ENCODE measurements at regions not wholly inside any gene's neighbourhood (a gene's known extent, or its start where the extent isn't known, plus 50 kb on each side); places are given as distances from the start of the nearest gene placed in this dataset.

- Mint-ChIP-seq H3K27ac (no peak overlapping the region), H3K27me3 (peaks cover 9% of the 10 kb centered on the region), H3K4me1 (ENCODE audit: unreplicated experiment) (peaks cover 25% of the 10 kb centered on the region), H3K36me3 (no peaks in the 10 kb centered on the region), H3K9me3 (no peaks in the 10 kb centered on the region), H3K4me3 (no peak overlapping the region)
- no peak for TF ChIP-seq CTCF (conservative IDR thresholded peaks at IDR 0.05)
- DNase-seq (ENCODE audit: extremely low spot score, unreplicated experiment) = no peak
These were observed 90.4 kb upstream of the COL5A1 start for GRCh38 chr9:134551176-134551575.

DNA sequence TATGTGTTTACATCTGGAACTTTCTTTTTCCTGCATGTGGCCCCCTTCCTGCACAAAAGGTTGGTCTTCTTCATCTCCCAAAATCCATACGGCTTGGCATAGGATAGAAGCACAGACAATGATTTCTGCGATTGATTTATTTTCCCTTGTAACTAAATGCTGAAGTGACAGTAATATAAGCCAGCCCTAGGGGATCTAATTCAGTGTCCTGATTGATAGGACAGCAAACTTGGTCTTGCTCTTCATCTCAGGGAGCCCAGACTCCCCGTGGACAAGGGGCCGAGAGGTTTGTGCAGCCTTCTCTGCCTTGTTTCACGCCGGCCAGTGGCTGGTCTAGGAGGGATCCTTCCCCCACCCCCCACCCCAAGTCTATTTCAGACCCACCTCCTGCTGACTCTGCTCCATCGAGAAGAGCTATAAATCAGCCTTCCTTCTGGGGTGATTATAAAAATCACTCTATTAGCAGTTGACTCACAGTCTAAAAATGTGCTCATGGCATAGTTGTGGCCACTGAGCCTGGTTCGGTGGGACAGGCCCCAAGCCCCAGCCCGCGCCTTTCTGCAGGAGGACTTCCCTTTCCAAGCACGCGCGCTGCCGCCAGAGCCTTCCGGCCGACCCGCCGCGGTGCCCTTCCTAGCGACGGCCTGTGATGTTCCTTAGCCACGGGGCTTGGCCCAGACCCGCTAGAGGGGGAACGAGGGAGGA lies 89.8 kb upstream of the COL5A1 start:
- H3K9me3 Mint-ChIP-seq = no peaks in the 10 kb centered on the region
- H3K27ac Mint-ChIP-seq = no peak overlapping the region
- DNase-seq (ENCODE audit: extremely low spot score, unreplicated experiment) = no peak
- TF ChIP-seq CTCF (conservative IDR thresholded peaks at IDR 0.05) = no peak
- H3K27me3 Mint-ChIP-seq = peaks cover 9% of the 10 kb centered on the region
- peaks cover 20% of the 10 kb centered on the region for H3K4me1 Mint-ChIP-seq (ENCODE audit: unreplicated experiment)
- peak overlapping the region; percentile 25 for H3K4me3 Mint-ChIP-seq
- H3K36me3 Mint-ChIP-seq = no peaks in the 10 kb centered on the region

GRCh38 chr9:134552349-134552990 lies 89.1 kb upstream of the COL5A1 start:
- Mint-ChIP-seq H3K27ac (no peak overlapping the region), H3K27me3 (peaks cover 12% of the 10 kb centered on the region), H3K4me3 (peak overlapping the region; percentile 25), H3K4me1 (ENCODE audit: unreplicated experiment) (peaks cover 20% of the 10 kb centered on the region), H3K36me3 (no peaks in the 10 kb centered on the region), H3K9me3 (no peaks in the 10 kb centered on the region)
- DNase-seq (ENCODE audit: extremely low spot score, unreplicated experiment) = no peak
- TF ChIP-seq CTCF (conservative IDR thresholded peaks at IDR 0.05) = no peak

- Mint-ChIP-seq H3K27ac (no peak overlapping the region), H3K4me1 (ENCODE audit: unreplicated experiment) (peaks cover 20% of the 10 kb centered on the region), H3K27me3 (peaks cover 12% of the 10 kb centered on the region), H3K36me3 (no peaks in the 10 kb centered on the region), H3K9me3 (no peaks in the 10 kb centered on the region), H3K4me3 (no peak overlapping the region)
- TF ChIP-seq CTCF (conservative IDR thresholded peaks at IDR 0.05) = no peak
- DNase-seq (ENCODE audit: extremely low spot score, unreplicated experiment) = no peak
These were observed 88.3 kb upstream of the COL5A1 start for GRCh38 chr9:134553061-134553891.

DNA sequence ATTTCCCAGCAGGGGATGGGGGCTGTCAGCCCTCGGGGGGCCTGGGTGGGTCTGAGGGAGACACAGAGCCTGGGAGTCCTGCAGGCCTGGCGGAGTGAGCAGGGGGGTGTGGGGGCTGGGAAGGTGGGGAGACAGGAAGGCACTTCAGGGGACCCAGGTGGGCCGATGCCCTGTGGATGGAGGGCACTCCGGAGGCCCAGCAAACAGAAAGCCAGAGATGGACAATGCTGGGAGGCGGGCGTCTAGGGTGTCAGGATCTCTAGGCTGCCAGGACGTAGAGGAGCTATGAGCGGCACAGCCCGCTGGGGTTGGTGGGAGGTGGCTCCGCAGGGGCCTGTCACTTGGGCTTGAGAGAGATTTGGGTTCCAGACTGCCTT lies 87.6 kb upstream of the COL5A1 start:
- Mint-ChIP-seq H3K36me3 (no peaks in the 10 kb centered on the region), H3K27me3 (peaks cover 12% of the 10 kb centered on the region), H3K4me3 (no peak overlapping the region), H3K4me1 (ENCODE audit: unreplicated experiment) (peaks cover 20% of the 10 kb centered on the region), H3K27ac (no peak overlapping the region), H3K9me3 (no peaks in the 10 kb centered on the region)
- no peak for TF ChIP-seq CTCF (conservative IDR thresholded peaks at IDR 0.05)
- no peak for DNase-seq (ENCODE audit: extremely low spot score, unreplicated experiment)
